HepG2 (cell line): ENCODE measurements at regions not wholly inside any gene's neighbourhood (a gene's known extent, or its start where the extent isn't known, plus 50 kb on each side); places are given as distances from the start of the nearest gene placed in this dataset.

Experiments
- ATAC-seq: fragments of 200-7000 bp; cut with Tn5 transposase; 3 replicates; pipeline ENCODE4 v1.9.1; 2020; ENCODE audit warnings: mild to moderate bottlenecking, moderate library complexity
- BruUV-seq: library from RNA; stranded (reverse); fragments of 400-500 nt; replicated peaks from 2 replicates; lab custom pipeline; 2021; lab: Mats Ljungman, UMichigan
- CTCF ChIA-PET: fragments of 300-600 bp; formaldehyde crosslinking; extraction: SDS; loops from one replicate; lab custom pipeline; 2021; ENCODE audit warnings: low total read pairs, inconsistent platforms, low intra/inter-chr PET ratio; lab: Yijun Ruan, JAX
- POLR2A ChIA-PET: fragments of 350-600 bp; sonication (Branson Sonifier 250); formaldehyde crosslinking; loops from one replicate; lab custom pipeline; 2020; ENCODE audit warnings: antibody characterized with exemption, inconsistent platforms; lab: Yijun Ruan, JAX
- DNase-seq: peaks from one replicate; pipeline ENCODE4 v3.0.0-alpha.2; 2015; ENCODE audit warnings: low spot score
- FAIRE-seq: peaks from 3 replicates; lab custom pipeline; 2011; peaks lifted over from hg19 to GRCh38; lab: Jason Lieb, UNC
- H2AFZ ChIP-seq: one replicate; pipeline ENCODE4 v1.6.1; 2011; ENCODE audit warnings: low read length, inconsistent platforms
- H3K27ac ChIP-seq: fragments of 300-600 bp; 3 replicates; pipeline ENCODE4 v1.8.0; 2011; ENCODE audit warnings: mixed run types, mild to moderate bottlenecking, mixed read lengths, low read length, inconsistent platforms; ENCODE audit not compliant: insufficient read depth; ENCODE audit errors: extremely low read length
- H3K27me3 ChIP-seq, 2 experiments: fragments of 200-600 bp in 1 of 2; 2 replicates in 1 of 2; 3 replicates in 1 of 2; pipeline versions ENCODE4 v1.6.0 to v1.8.0; 2011; ENCODE audit warnings: low read length in 2 of 2, mild to moderate bottlenecking in 2 of 2, moderate library complexity in 2 of 2, inconsistent platforms in 1 of 2; ENCODE audit not compliant: insufficient read depth in 2 of 2, control insufficient read depth in 1 of 2
- H3K36me3 ChIP-seq, 2 experiments: fragments of 200-600 bp in 1 of 2; replicated peaks in 1 of 2; 2 replicates in 1 of 2; 3 replicates in 1 of 2; pipeline versions ENCODE4 v1.5.1 to v1.8.0; 2011; ENCODE audit warnings: low read length in 2 of 2, inconsistent platforms in 1 of 2; ENCODE audit not compliant: insufficient read depth in 2 of 2, control insufficient read depth in 1 of 2
- H3K4me1 ChIP-seq: 2 replicates; pipeline ENCODE4 v1.5.1; 2012; ENCODE audit warnings: low read length, inconsistent platforms; ENCODE audit not compliant: insufficient read depth
- H3K4me2 ChIP-seq: 2 replicates; pipeline ENCODE4 v1.6.0; 2011; ENCODE audit warnings: low read depth, low read length, inconsistent platforms
- H3K4me3 ChIP-seq, 3 experiments: fragments of 200-600 bp in 1 of 3; sonication (generic), shearing (Covaris generic) in 1 of 3; replicated peaks in 1 of 3; 2 replicates each; pipeline ENCODE4 v1.5.1; 2011 to 2016; ENCODE audit warnings: low read length in 3 of 3, inconsistent platforms in 2 of 3, low read depth in 2 of 3, mild to moderate bottlenecking in 2 of 3, control low read depth in 1 of 3, mixed read lengths in 1 of 3; ENCODE audit not compliant: insufficient read depth in 1 of 3
- H3K79me2 ChIP-seq: one replicate; pipeline ENCODE4 v1.6.1; 2011; ENCODE audit warnings: low read length, inconsistent platforms; ENCODE audit not compliant: insufficient read depth
- H3K9ac ChIP-seq: 2 replicates; pipeline ENCODE4 v1.6.0; 2011; ENCODE audit warnings: mild to moderate bottlenecking, low read depth, low read length, inconsistent platforms; ENCODE audit not compliant: insufficient read depth
- H3K9me3 ChIP-seq: 2 replicates; pipeline ENCODE4 v1.5.1; 2012; ENCODE audit warnings: mild to moderate bottlenecking, low read length
- H4K20me1 ChIP-seq: 2 replicates; pipeline ENCODE4 v1.6.0; 2011; ENCODE audit warnings: inconsistent platforms, mild to moderate bottlenecking, low read length, moderate library complexity; ENCODE audit not compliant: insufficient read depth
- CTCF ChIP-seq: sonication (generic); formaldehyde crosslinking; IDR thresholded peaks from 2 replicates; pipeline ENCODE4 v1.5.0; 2020; ENCODE audit warnings: mild to moderate bottlenecking, missing genetic modification reagents, moderate library complexity
- ELF3 ChIP-seq: IDR thresholded peaks from 2 replicates; pipeline ENCODE4 v1.6.1; 2016; ENCODE audit warnings: missing genetic modification reagents, missing compliant biosample characterization
- GATAD1 ChIP-seq: IDR thresholded peaks from 2 replicates; pipeline ENCODE4 v1.6.1; 2016; ENCODE audit warnings: missing genetic modification reagents, missing compliant biosample characterization
- HES4 ChIP-seq: sonication (generic); formaldehyde crosslinking; IDR thresholded peaks from 2 replicates; pipeline ENCODE4 v1.9.0; 2021; ENCODE audit warnings: mild to moderate bottlenecking, missing genetic modification reagents, borderline replicate concordance
- JUNB ChIP-seq: sonication (generic); formaldehyde crosslinking; IDR thresholded peaks from 2 replicates; pipeline ENCODE4 v1.8.0; 2022; ENCODE audit warnings: missing genetic modification reagents, mild to moderate bottlenecking, borderline replicate concordance
- MAFF ChIP-seq: IDR thresholded peaks from 2 replicates; pipeline ENCODE4 v1.6.1; 2011; ENCODE audit warnings: low read depth, low read length, improper control_type of control experiment
- NFKBIZ ChIP-seq: IDR thresholded peaks from 2 replicates; pipeline ENCODE4 v1.6.1; 2018; ENCODE audit warnings: missing genetic modification reagents, missing compliant biosample characterization
- POGK ChIP-seq: sonication (generic); formaldehyde crosslinking; conservative IDR thresholded peaks from 2 replicates; pipeline ENCODE4 v1.8.0; 2022; ENCODE audit warnings: mild to moderate bottlenecking, moderate library complexity, missing genetic modification reagents
- RARA ChIP-seq: IDR thresholded peaks from 2 replicates; pipeline ENCODE4 v1.6.1; 2016; ENCODE audit warnings: missing genetic modification reagents, missing compliant biosample characterization
- ZFP90 ChIP-seq: sonication (generic); formaldehyde crosslinking; IDR thresholded peaks from 2 replicates; pipeline ENCODE4 v1.8.0; 2022; ENCODE audit warnings: missing genetic modification reagents, mild to moderate bottlenecking, inconsistent platforms, borderline replicate concordance
- ZKSCAN1 ChIP-seq: fragments of 150-350 bp; IDR thresholded peaks from 2 replicates; pipeline ENCODE4 v1.6.1; 2014; ENCODE audit warnings: low read length
- ZNF281 ChIP-seq: sonication (generic); formaldehyde crosslinking; IDR thresholded peaks from 2 replicates; pipeline ENCODE4 v1.4.0; 2020; ENCODE audit warnings: missing genetic modification reagents, borderline replicate concordance
- ZNF296 ChIP-seq: sonication (generic); formaldehyde crosslinking; conservative IDR thresholded peaks from 2 replicates; pipeline ENCODE4 v1.5.0; 2020; ENCODE audit warnings: mild to moderate bottlenecking, missing genetic modification reagents
- ZNF432 ChIP-seq: sonication (generic); formaldehyde crosslinking; IDR thresholded peaks from 2 replicates; pipeline ENCODE4 v1.5.0; 2020; ENCODE audit warnings: missing genetic modification reagents, mild to moderate bottlenecking, borderline replicate concordance
- ZNF7 ChIP-seq: IDR thresholded peaks from 2 replicates; pipeline ENCODE4 v1.6.1; 2016; ENCODE audit warnings: missing biosample characterization, missing genetic modification reagents
- ZNF773 ChIP-seq: sonication (generic); formaldehyde crosslinking; IDR thresholded peaks from 2 replicates; pipeline ENCODE4 v1.4.0; 2020; ENCODE audit warnings: missing genetic modification reagents, borderline replicate concordance
- ZNF788 ChIP-seq: sonication (generic); formaldehyde crosslinking; IDR thresholded peaks from 2 replicates; pipeline ENCODE4 v1.5.0; 2020; ENCODE audit warnings: mild to moderate bottlenecking, missing genetic modification reagents, borderline replicate concordance
- WGBS: methylation state at CpG from one replicate; pipeline ENCODE4 v1.1.6; 2017; ENCODE audit warnings: low lambda C conversion rate; 5-methylcytosine and 5-hydroxymethylcytosine counted together
- in situ Hi-C: cut with HindIII; loops from 2 replicates; pipeline ENCODE4 v1.10.0; 2017; ENCODE audit warnings: low pct_unique_long_range_greater_than_20kb; ENCODE audit not compliant: extremely low pct_ligation_motif_present
- intact Hi-C: fragments of 100-400 bp; cut with micrococcal nuclease; formaldehyde crosslinking; loops from one replicate; pipeline ENCODE4 v1.10.0; 2022; ENCODE audit not compliant: unreplicated experiment

GRCh38 chr21:43312751-43313169 lies 114.2 kb downstream of the SIK1 start:
- H2AFZ ChIP-seq, result no peak overlapping the region

More at GRCh38 chr21:43312751-43313169, 114.2 kb downstream of the SIK1 start:
- no TSS peak for BruUV-seq
- no peak overlapping the region for H3K9ac ChIP-seq
- TF ChIP-seq ZKSCAN1, result no peak
- no peak for TF ChIP-seq HES4 (CRISPR knock-in tag)
- no peak for TF ChIP-seq ELF3 (CRISPR knock-in tag)
- peak; percentile 65; the same call in 1 of the 2 replicates for TF ChIP-seq ZNF281
- TF ChIP-seq ZNF773 (CRISPR knock-in tag), result no peak
- 0 out of 2 replicates have a peak, but pooled peaks have one; percentile 17 for TF ChIP-seq RARA (CRISPR knock-in tag)
- TF ChIP-seq ZNF296, result no peak
- TF ChIP-seq JUNB, result no peak
- TF ChIP-seq MAFF, result no peak
- TF ChIP-seq ZNF7 (CRISPR knock-in tag), result no peak
- TF ChIP-seq ZNF432 (CRISPR knock-in tag), result no peak
- no peak for TF ChIP-seq GATAD1 (CRISPR knock-in tag)
- TF ChIP-seq ZFP90, result no peak
- 0 out of 2 replicates have a peak, but pooled peaks have one; percentile 12 for TF ChIP-seq CTCF (CRISPR knock-in tag)
- no peak for TF ChIP-seq POGK (CRISPR knock-in tag)
- TF ChIP-seq ZNF788, result no peak
- TF ChIP-seq NFKBIZ (CRISPR knock-in tag), result no peak
- H3K79me2 ChIP-seq, result no peaks in the 10 kb centered on the region
- peak; percentile 44 for DNase-seq
- WGBS, result 1% methylated on average over 5 of the region's 6 CpGs
- in situ Hi-C loops, result no loop called here
- H3K27me3 ChIP-seq, result no peaks in the 10 kb centered on the region
- no peaks in the 10 kb centered on the region for H4K20me1 ChIP-seq
- intact Hi-C loops, result loop anchor here (5.0 kb wide), 1 partner anchor 335 kb away; no protein-coding TSS in a partner anchor
- FAIRE-seq, result peak; percentile 36
- peak overlapping the region in 2 of 3 experiments; percentile 6 to 48; a peak in 2 of 6 replicates for H3K4me3 ChIP-seq
- H3K4me2 ChIP-seq, result peak overlapping the region; percentile 68
- CTCF ChIA-PET, result no interaction called here
- H3K9me3 ChIP-seq, result no peaks in the 10 kb centered on the region
- POLR2A ChIA-PET, result interaction anchor here (0.8 to 4.0 kb wide), 3 partner anchors 8 to 101 kb away, joined by 4 to 39 read pairs (median 7); no protein-coding TSS in a partner anchor
- no peaks in the 10 kb centered on the region for H3K36me3 ChIP-seq
- H3K4me1 ChIP-seq, result peaks cover 41% of the 10 kb centered on the region
- H3K27ac ChIP-seq, result no peak overlapping the region
- peak; percentile 27 for ATAC-seq
